Activated T-cell treated with anti-CD3 and anti-CD28 coated beads, Interleukin-2, amount 50 U/mL, for 24 hours (primary cell): ENCODE measurements at regions not wholly inside any gene's neighbourhood (a gene's known extent, or its start where the extent isn't known, plus 50 kb on each side); places are given as distances from the start of the nearest gene placed in this dataset.

Experiments
- DNase-seq: peaks from one replicate; pipeline ENCODE4 v3.0.0-alpha.2; 2020
- H3K27ac Mint-ChIP-seq: 2 replicates; pipeline ENCODE4 v1.8.0; 2020; ENCODE audit warnings: mild to moderate bottlenecking, mixed read lengths
- H3K27me3 Mint-ChIP-seq: 2 replicates; pipeline ENCODE4 v1.8.0; 2020; ENCODE audit warnings: mixed read lengths
- H3K36me3 Mint-ChIP-seq: 2 replicates; pipeline ENCODE4 v1.8.0; 2020; ENCODE audit warnings: low read depth, mixed read lengths
- H3K4me1 Mint-ChIP-seq: 2 replicates; pipeline ENCODE4 v1.8.0; 2020; ENCODE audit warnings: low read depth, mixed read lengths
- H3K4me3 Mint-ChIP-seq: 2 replicates; pipeline ENCODE4 v1.8.0; 2020; ENCODE audit warnings: mild to moderate bottlenecking, moderate library complexity, mixed read lengths
- H3K9me3 Mint-ChIP-seq: 2 replicates; pipeline ENCODE4 v1.8.0; 2020; ENCODE audit warnings: mixed read lengths

DNA sequence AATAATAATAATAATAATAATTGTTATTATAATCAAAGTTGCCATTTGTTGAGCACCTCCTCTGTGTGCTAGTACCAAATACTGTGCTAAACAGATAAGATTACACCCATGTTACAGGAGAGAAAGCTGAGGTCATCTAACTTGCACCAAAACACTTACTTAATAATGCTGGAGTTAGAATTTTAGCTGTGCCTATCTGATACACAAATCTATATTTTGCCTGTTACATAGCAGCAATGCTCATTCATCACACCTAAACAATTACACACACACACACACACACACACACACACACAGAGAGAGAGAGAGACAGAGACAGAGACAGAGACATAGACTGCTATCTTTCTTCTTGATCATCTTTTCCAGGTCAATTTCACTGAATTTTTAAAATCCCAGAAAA is 170.9 kb upstream of the KLF3 start:
- no peaks in the 10 kb centered on the region for H3K36me3 Mint-ChIP-seq
- H3K27me3 Mint-ChIP-seq, result no peaks in the 10 kb centered on the region
- DNase-seq, result no peak
- no peaks in the 10 kb centered on the region for H3K9me3 Mint-ChIP-seq
- H3K4me1 Mint-ChIP-seq, result peaks cover 34% of the 10 kb centered on the region
- H3K4me3 Mint-ChIP-seq, result no peak overlapping the region
- H3K27ac Mint-ChIP-seq, result no peak overlapping the region

DNA sequence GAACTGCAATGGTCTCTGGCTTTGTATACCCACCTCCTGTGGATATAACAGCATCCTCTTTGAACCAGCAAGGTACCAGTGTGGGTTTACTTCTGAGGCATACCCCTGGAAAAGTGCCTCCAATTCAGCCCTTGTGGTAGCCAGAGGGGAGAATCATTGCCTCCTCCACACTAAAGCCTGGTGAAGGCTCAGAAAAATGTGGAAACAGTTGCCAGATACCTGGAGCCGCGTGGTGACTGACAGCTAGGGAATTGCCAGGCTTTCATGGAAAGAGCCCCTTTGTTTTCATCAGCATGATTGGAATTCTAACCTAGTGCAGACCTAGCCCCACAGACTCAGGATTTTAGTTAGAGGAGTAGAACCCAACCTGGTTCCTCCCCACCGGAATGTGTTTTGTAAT is 168.6 kb upstream of the KLF3 start:
- H3K36me3 Mint-ChIP-seq, result no peaks in the 10 kb centered on the region
- no peak overlapping the region for H3K27ac Mint-ChIP-seq
- DNase-seq, result no peak
- no peak overlapping the region for H3K4me3 Mint-ChIP-seq
- no peaks in the 10 kb centered on the region for H3K9me3 Mint-ChIP-seq
- H3K4me1 Mint-ChIP-seq, result peaks cover 17% of the 10 kb centered on the region
- no peaks in the 10 kb centered on the region for H3K27me3 Mint-ChIP-seq

DNA sequence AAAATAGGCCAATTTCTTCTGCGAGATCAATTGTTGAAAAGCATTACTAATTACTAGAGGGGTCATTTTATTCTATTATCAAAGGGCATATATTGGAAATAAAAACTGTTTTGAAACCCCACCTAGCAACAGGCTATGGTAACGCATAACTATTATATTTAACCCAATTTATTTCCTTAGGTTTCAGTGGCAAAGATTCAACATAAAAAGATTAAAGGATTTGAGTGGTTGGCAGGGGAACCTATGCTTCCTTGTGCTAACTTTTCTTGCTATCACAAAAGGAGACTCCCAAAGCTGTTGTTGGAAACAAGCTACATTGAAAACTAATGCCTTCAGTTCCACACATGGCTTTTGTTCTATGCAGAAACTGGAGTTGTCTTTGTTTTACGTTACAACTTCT is 166.9 kb upstream of the KLF3 start:
- H3K27ac Mint-ChIP-seq, result no peak overlapping the region
- H3K9me3 Mint-ChIP-seq, result no peaks in the 10 kb centered on the region
- no peaks in the 10 kb centered on the region for H3K36me3 Mint-ChIP-seq
- no peak for DNase-seq
- no peak overlapping the region for H3K4me3 Mint-ChIP-seq
- peaks cover 2% of the 10 kb centered on the region for H3K4me1 Mint-ChIP-seq
- H3K27me3 Mint-ChIP-seq, result no peaks in the 10 kb centered on the region

DNA sequence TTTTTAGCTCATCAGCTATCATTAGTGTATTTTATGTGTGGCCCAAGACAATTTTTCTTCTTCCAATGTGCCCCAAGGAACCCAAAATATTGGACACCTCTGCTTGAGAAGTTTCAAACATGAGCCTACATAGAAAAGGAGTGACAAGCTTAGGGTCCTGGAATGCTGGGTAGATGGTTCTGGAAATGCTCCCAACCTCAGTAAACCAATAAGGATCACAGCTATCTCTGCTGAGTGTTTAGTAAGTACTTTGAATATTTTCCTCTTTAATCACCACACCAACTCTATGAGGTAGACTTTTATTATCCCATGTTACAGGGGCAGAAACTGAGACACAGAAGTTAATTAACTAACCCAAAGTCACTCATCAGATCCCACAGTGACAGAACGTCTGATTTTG is 164.9 kb upstream of the KLF3 start:
- no peaks in the 10 kb centered on the region for H3K36me3 Mint-ChIP-seq
- H3K27me3 Mint-ChIP-seq, result no peaks in the 10 kb centered on the region
- no peak for DNase-seq
- H3K9me3 Mint-ChIP-seq, result no peaks in the 10 kb centered on the region
- H3K27ac Mint-ChIP-seq, result no peak overlapping the region
- H3K4me1 Mint-ChIP-seq, result peaks cover 9% of the 10 kb centered on the region
- no peak overlapping the region for H3K4me3 Mint-ChIP-seq

DNA sequence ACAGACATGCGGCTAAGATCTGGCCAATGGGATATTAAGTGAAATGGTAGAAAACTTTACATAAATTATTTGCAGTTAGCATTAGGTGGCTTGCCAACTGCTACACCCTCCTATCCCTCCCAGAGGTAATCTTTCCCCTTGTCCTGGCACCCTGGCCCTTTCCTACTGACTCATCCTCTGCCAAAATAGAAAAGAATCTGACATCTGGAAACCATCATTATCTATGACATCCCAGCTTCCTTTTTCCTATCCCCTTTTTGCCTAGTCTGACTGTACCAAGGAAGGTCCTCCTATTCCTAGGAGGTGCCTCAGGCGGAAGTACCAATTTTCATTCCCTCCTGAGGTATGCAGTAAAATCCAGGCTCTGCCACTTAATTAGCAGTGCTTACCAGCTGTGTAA is 163.6 kb upstream of the KLF3 start:
- Mint-ChIP-seq H3K36me3 (no peaks in the 10 kb centered on the region), H3K27me3 (no peaks in the 10 kb centered on the region), H3K27ac (no peak overlapping the region), H3K9me3 (no peaks in the 10 kb centered on the region), H3K4me1 (peaks cover 12% of the 10 kb centered on the region), H3K4me3 (no peak overlapping the region)
- DNase-seq, result no peak

DNA sequence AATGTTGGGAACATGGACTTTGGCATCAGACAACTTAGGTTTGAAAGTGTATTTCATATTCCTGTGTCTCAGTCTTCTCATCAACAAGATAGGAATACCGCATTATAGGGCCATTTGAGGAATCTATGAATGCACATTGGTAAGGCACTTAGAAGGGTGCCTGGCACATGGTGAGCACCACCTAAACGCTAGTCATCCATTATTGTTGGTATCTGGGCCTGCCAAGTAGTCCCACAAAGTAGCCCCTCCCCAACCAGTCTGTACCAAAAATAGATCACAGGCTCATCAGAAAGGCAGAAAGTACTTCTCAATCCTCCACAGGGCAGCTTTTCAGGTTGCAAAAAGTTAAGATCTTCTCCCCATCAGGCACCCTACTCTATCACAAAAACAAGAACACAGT is 162.3 kb upstream of the KLF3 start:
- H3K4me1 Mint-ChIP-seq, result peaks cover 20% of the 10 kb centered on the region
- H3K27ac Mint-ChIP-seq, result no peak overlapping the region
- H3K36me3 Mint-ChIP-seq, result no peaks in the 10 kb centered on the region
- DNase-seq, result no peak
- H3K4me3 Mint-ChIP-seq, result no peak overlapping the region
- H3K27me3 Mint-ChIP-seq, result no peaks in the 10 kb centered on the region
- no peaks in the 10 kb centered on the region for H3K9me3 Mint-ChIP-seq

DNA sequence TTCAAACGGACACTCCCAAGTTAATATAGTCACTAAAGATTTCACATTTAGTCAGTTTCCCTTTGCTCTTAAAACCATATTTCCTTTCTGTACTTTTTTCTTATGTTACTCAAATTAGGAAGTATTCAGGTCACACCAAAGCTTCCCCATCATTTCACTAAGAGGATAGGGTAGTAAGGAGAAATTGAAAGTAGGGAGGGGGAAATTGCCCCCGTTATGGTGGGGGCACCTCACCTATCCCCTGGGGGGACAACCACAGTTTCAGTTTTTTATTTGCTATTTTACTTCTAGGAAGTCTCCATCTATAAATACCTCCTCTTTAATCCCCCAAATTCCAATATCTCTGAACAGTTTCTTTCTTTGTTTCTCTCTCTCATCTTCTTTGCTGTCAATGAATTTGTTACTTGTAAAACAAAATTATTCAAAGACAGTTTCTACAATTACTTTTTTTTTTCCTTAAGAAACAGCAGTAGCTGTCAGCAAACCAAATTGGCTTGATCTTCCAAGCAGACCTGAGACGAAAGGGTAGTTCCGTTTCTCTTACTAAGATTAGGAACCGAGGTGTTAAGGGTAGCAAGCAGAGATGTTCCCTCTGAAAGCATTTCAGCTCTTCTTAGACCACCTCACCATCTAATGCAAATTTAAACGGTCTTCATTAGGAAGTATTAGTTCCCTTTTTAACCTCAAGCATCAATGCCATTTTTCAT is 160.2 kb upstream of the KLF3 start:
- DNase-seq, result no peak
- H3K36me3 Mint-ChIP-seq, result no peaks in the 10 kb centered on the region
- H3K4me1 Mint-ChIP-seq, result peaks cover 41% of the 10 kb centered on the region
- H3K27me3 Mint-ChIP-seq, result no peaks in the 10 kb centered on the region
- H3K4me3 Mint-ChIP-seq, result no peak overlapping the region
- H3K27ac Mint-ChIP-seq, result no peak overlapping the region
- H3K9me3 Mint-ChIP-seq, result no peaks in the 10 kb centered on the region

DNA sequence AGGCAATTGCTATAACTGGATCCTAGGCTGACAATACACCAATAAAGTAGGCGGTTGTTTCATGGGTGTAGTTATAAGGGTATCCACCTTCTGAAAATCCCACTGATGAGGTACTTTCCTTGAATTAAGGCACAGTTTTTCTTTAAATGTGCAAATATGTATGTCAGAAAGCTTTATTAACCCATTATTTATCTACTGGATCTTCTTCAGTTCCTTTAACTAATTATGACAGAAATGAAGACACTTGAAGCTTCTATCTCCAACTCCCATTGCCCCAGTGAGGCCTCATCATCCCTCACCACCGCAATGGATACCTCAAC is 159.6 kb upstream of the KLF3 start:
- no peak for DNase-seq
- no peaks in the 10 kb centered on the region for H3K27me3 Mint-ChIP-seq
- peaks cover 46% of the 10 kb centered on the region for H3K4me1 Mint-ChIP-seq
- H3K27ac Mint-ChIP-seq, result no peak overlapping the region
- no peaks in the 10 kb centered on the region for H3K36me3 Mint-ChIP-seq
- H3K4me3 Mint-ChIP-seq, result no peak overlapping the region
- no peaks in the 10 kb centered on the region for H3K9me3 Mint-ChIP-seq

DNA sequence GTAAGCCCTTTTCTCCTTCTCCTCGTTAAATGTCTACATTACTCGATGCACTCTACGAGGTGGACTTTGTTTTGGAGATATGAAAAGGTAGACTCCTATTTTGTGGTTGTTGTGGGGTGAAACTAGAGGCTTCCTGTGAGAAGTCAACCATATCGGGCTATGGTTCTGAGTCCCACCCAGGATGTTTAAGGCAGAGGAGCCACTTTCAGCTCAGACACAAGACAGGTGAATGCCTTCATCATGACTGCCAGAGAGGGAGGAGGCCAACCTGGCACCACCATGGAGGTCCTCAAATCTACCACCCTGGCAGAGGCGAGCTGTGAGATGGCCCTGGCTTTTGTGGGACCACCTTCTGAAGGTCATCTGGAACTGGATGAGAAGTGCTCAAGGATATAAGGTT is 154.4 kb upstream of the KLF3 start:
- Mint-ChIP-seq H3K4me1 (peaks cover 80% of the 10 kb centered on the region), H3K9me3 (no peaks in the 10 kb centered on the region), H3K27ac (peak overlapping the region; percentile 27), H3K27me3 (no peaks in the 10 kb centered on the region), H3K4me3 (peak overlapping the region; percentile 40), H3K36me3 (peaks cover 5% of the 10 kb centered on the region)
- no peak for DNase-seq

DNA sequence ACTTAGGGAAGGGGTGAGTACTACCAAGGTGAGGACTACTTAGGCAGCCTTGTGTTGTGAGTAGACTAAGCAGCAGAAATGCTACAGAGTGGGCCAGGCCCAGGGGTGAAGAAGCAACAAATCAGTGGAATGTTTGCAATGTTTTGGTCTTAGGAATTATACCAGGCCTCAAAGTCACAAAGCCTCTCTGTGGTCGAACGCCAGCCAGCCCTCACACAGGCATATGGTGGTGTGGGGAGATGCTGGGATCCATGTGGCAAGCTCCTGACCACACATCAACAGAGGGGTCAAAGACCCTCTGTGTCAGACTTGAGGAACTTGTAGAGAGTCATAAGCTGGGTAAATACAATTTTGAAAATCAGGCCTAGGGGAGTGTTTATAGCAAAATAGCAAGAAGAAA is 153.8 kb upstream of the KLF3 start:
- Mint-ChIP-seq H3K9me3 (no peaks in the 10 kb centered on the region), H3K4me1 (peaks cover 86% of the 10 kb centered on the region), H3K27ac (peak overlapping the region; percentile 44), H3K36me3 (peaks cover 5% of the 10 kb centered on the region), H3K27me3 (no peaks in the 10 kb centered on the region), H3K4me3 (peak overlapping the region; percentile 40)
- no peak for DNase-seq

DNA sequence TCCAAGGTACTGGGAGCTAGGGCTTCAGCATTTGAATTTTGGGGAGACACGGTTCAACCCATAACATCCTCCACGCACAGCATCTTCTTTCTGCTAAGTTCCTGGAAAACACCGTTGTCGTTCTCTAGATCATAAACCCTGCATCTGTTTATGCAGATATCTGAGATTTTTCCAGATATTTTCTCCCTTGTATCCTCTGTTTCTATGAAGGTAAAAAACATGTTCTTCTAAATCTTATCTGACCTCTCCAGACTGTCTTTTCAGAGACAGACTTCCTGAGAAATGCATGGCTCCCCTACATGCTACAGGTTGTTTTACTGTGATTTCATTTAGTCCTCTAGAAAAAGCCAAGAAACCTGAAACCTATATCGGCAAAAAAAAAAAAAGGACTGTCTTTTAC is 152.3 kb upstream of the KLF3 start:
- Mint-ChIP-seq H3K36me3 (peaks cover 7% of the 10 kb centered on the region), H3K9me3 (no peaks in the 10 kb centered on the region), H3K4me3 (peak overlapping the region; percentile 2), H3K27ac (peak overlapping the region; percentile 28), H3K4me1 (peaks cover 90% of the 10 kb centered on the region), H3K27me3 (no peaks in the 10 kb centered on the region)
- no peak for DNase-seq

DNA sequence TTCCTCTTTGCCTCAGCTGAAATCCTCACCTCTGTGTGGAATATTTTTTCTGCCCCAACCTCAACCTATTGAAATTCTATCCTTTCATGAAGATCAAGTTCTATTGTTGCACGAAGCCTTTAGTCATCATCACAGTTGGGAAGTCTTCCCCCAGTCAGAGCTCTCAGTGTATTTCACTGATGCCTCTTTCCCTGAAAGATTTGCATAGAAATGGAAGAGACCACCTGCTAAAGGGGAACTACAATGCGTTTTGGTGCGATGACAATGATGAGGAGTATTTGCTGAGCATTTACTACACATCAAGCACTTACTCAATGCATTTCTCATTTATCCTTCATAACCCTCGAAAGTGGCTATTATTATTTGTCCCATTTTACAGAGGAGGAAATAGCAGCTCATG is 151.2 kb upstream of the KLF3 start:
- Mint-ChIP-seq H3K36me3 (peaks cover 7% of the 10 kb centered on the region), H3K4me3 (no peak overlapping the region), H3K27me3 (no peaks in the 10 kb centered on the region), H3K4me1 (peaks cover 83% of the 10 kb centered on the region), H3K9me3 (no peaks in the 10 kb centered on the region), H3K27ac (peak overlapping the region; percentile 13)
- DNase-seq, result no peak

DNA sequence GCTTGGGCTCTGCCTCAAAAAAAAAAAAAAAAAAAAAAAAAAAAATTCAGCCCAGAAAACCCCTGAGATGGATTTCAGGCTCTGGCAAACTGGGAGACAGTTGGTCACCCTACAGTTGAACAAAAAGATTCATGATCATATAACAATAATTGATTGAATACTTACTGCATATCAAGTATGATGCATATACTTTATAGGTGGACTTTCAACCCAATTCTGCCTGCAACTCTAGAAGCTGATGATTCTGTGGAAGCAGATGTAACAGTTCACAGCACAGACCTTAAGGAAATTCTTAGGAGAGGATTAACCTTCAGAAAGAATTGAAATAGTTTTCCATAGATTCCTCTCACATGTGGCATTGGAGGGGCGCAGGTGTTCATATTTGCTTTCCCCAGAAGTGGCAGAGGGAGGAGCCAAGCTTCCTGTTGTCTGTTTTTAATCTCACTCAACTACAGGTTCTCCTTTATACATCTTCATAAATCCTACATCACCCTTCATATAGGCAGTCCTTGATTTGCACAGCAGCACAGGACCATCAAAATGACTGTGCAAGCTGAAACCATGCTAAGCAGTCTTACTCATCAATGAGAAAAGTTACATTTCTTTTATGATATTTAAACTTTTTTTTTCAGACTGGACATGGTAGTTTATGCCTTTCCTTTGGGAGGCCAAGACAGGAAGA is 149.4 kb upstream of the KLF3 start:
- Mint-ChIP-seq H3K4me3 (no peak overlapping the region), H3K27ac (no peak overlapping the region), H3K9me3 (no peaks in the 10 kb centered on the region), H3K27me3 (no peaks in the 10 kb centered on the region), H3K4me1 (peaks cover 72% of the 10 kb centered on the region), H3K36me3 (peaks cover 10% of the 10 kb centered on the region)
- no peak for DNase-seq

DNA sequence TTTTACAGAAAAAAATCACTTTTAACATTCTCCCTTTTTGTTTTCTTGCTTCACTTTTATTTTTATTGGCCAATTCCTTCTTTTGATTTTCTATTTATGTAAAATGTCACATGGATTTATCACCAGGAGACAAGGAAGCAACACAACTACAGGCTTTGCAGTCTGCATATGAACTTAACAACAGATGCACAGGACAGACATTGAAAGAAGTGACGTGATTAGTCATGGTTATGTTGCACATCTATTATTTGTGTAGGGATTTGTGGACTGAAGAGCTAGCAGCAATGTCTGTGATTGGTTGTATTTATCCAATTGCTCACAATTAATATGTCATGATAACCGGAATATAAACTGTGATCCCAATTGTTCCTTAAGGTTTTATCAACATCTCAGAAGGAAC is 147.8 kb upstream of the KLF3 start:
- Mint-ChIP-seq H3K4me3 (no peak overlapping the region), H3K9me3 (no peaks in the 10 kb centered on the region), H3K36me3 (peaks cover 14% of the 10 kb centered on the region), H3K27ac (no peak overlapping the region), H3K4me1 (peaks cover 57% of the 10 kb centered on the region), H3K27me3 (no peaks in the 10 kb centered on the region)
- no peak for DNase-seq

DNA sequence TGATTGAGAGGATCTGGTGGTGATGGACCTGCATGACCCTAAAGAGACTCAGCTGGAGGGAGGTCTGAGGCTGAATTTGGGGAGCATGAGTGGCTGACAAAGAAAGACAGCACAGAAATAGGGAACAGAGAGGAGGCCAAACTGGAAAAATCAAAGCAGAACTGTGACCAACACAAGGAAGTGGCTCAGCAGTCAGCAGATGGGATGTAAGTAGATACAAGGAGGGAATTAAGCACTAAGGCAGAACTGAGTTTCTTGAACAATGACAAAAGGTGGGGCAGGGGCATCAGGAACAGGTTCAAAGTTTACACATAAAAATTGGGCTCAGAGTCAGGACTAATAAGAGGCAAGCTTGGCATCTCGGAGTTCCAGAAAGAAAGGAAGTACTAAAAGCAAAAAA is 144.3 kb upstream of the KLF3 start:
- no peaks in the 10 kb centered on the region for H3K9me3 Mint-ChIP-seq
- H3K36me3 Mint-ChIP-seq, result peaks cover 9% of the 10 kb centered on the region
- H3K4me1 Mint-ChIP-seq, result peaks cover 45% of the 10 kb centered on the region
- DNase-seq, result no peak
- H3K27ac Mint-ChIP-seq, result no peak overlapping the region
- H3K4me3 Mint-ChIP-seq, result no peak overlapping the region
- no peaks in the 10 kb centered on the region for H3K27me3 Mint-ChIP-seq

DNA sequence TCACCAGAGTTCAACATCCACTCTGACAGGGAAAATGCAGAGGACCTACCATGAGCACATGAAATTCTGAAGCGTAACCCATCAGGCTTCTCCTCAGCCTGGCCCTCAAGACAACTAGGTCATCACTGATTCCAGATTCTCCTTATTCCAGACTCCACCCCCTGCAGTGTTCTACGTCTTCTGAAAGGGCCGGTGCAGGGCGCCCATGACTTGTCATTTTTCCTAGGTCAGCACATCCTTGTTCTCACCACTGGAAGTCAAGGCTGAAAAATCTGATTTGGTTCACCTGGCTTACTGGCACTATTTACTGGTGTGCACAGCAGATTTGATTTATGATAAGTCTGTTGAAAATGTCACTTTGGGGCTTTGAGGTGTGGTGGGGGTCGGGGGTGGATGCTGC is 140.9 kb upstream of the KLF3 start:
- Mint-ChIP-seq H3K4me1 (peaks cover 32% of the 10 kb centered on the region), H3K27me3 (no peaks in the 10 kb centered on the region), H3K36me3 (peaks cover 7% of the 10 kb centered on the region), H3K4me3 (no peak overlapping the region), H3K9me3 (no peaks in the 10 kb centered on the region), H3K27ac (no peak overlapping the region)
- no peak for DNase-seq
